Hematopoietic multipotent progenitor cell treated with erythropoietin and hydrocortisone succinate and interleukin-3 and kit ligand, for 15 days (in vitro differentiated cells): ENCODE measurements at regions not wholly inside any gene's neighbourhood (a gene's known extent, or its start where the extent isn't known, plus 50 kb on each side); places are given as distances from the start of the nearest gene placed in this dataset.
"Not testable (repeated sequence)": the region's sequence is repeated elsewhere in the genome, so short reads cannot be mapped to it uniquely, and the experiment has no call there.

ENCODE experiments used
- DNase-seq: peaks from one replicate; pipeline ENCODE4 v3.0.0-alpha.2; 2015; ENCODE audit warnings: low spot score

- no peak for DNase-seq
Observed at GRCh38 chr12:91667694-91668093, 478.0 kb downstream of the BTG1 start.

DNA sequence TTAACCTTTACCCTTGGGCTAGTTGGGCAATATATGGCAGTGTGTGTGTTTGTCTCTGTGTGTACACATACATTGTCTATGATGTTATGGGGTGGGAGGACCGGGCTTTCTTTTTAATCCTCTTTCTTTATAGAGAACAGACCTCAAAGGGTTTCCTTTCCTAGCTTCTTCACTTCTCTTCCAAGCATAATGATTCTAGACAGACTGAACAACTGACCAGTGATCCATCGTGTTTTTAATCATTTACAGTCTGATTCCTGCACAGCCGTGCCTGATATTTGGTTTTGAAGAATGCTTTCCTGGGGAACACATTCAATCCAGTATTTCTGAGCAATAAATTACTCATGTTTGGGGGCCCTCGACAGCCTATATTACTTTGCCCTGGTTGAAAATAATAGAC is 481.1 kb upstream of the DCN start:
- DNase-seq = no peak

DNA sequence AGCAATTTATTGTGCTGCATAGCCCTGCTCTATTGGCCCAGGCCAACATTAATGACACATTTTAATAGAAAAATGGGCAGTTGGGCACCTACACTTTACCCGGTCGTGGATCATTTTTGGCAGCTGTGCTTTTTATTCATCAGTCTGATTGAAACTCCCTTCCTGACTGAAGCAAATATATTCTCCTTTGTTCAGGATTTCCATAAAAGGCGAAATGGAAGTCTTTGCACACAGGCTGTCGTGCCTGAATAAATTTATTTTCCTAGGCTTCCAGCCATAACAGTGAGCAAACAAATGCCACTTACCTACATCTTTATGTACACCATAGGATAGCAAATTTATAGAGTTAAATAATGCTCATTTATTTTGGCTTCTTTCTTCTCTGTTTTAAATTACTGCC is 480.7 kb upstream of the DCN start:
- DNase-seq = no peak

DNA sequence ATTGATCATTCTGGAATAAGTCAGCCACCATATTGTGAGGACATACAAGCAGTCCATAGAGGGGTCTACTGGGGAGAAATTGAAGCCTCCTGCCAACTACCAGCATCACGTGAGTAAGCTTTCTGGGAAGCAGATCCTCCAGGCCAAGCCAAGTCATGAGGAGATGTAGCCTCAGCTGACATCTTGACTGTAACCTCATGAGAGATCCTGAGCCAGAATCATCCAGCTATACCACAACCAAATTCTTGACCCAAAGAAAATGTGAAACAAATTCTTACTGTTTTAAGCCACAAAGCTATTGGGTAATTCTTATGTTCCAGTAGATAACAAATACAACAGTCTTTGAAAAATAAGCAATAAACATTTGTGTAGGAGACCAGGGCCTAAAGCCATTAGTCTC is 479.4 kb upstream of the DCN start:
- no peak for DNase-seq

DNA sequence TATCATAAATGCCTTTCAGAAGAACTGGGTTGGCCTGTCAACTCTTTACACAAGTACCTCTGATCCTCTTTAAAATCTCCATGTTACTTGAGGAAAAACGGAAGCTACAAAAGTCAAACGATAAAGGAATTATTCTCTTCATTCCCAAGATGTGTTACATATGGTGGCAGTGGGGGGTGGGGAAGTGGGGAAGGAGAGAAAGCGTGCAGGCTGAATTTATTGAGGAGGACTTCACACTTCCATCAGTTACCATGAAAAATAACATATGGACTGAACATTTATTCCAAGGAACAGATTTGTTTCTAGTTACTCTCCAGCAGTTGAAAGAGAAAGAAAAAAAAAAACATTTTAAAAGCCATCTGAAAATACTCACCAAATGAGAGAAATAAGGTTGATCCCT is 474.4 kb upstream of the DCN start:
- DNase-seq = no peak

GRCh38 chr12:91655966-91656365 is 473.3 kb upstream of the DCN start:
- DNase-seq = no peak

DNA sequence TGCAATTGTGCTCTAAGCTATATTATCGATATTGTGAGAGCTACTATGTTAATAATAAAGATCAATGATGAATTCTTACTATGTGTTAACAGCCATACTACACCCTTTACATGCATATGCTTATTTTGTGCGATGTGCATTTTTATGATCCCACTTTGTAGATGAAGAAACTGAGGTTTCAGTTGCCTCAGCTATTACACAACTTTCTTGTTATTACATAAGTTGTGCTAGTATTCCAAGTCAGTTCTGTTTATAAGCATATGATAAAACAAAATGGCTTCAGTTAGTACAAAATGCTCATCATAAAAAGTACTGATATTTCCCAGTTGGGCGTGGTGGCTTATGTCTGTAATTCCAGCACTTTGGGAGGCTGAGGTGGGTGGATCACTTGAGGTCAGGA is 471.5 kb upstream of the DCN start:
- no peak for DNase-seq

GRCh38 chr12:91651728-91652127 is 469.1 kb upstream of the DCN start:
- no peak for DNase-seq

DNA sequence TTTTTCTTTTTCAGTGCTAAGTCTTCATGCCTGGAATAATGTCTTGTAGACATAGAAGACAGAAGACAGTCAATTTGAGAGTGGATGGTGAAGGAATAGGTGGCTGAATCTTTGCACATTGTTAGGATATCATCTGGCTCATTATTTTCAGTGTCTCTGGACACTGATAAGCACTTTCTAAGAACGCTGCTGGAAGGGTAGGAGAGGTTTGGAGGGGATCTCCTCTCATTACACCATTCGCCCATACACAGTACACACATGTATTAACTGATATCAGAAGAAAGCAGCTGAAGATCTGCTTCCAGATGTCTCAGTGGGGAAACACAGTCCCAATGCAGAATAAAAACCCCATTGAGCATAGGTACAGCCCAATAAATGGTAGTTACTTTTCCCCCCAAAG is 461.1 kb upstream of the DCN start:
- DNase-seq = no peak

GRCh38 chr12:91640021-91640420 is 457.4 kb upstream of the DCN start:
- DNase-seq = no peak

DNA sequence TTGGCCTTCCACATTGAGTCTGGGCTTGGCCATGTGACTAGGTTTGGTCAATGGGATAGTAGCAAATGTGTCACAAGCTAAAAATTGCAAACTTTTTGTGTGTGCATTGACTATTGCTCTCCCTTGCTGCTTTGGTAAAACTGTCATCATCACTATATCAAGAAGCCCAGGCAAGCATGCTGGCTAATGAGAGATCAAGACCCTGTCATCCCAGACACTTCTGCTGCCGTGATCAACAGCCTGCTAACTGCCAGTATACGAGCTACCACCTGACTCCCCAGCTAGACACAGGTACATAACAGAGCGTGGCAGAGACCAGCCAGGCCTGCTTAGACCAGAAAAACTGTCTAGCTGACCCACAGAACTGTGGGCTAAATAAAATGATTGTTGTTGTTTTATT is 456.7 kb upstream of the DCN start:
- DNase-seq = no peak

- DNase-seq = no peak
Observed at GRCh38 chr12:91637789-91638624, 455.4 kb upstream of the DCN start.

DNA sequence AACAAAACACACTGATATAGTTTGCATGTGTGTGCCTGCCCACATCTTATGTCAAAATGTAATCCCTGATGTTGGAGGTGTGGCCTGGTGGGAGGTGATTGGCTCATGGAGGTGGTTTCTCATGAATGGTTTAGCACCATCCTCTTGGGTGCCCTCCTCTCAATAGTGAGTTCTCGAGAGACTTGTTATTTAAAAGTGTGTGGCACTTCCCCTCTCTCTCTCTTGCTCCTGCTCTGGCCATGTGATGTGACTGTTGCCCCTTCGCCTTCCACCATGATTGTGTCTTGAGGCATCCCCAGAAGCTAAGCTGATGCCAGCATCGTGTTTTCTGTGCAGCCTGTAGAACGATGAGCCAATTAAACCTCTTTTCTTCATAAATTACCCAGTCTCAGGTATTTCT is 454.1 kb upstream of the DCN start:
- DNase-seq = no peak

- DNase-seq = not testable (repeated sequence)
Observed at GRCh38 chr12:91634386-91634713, 451.7 kb upstream of the DCN start.

- DNase-seq = no peak
Observed at GRCh38 chr12:91633734-91634357, 451.2 kb upstream of the DCN start.

DNA sequence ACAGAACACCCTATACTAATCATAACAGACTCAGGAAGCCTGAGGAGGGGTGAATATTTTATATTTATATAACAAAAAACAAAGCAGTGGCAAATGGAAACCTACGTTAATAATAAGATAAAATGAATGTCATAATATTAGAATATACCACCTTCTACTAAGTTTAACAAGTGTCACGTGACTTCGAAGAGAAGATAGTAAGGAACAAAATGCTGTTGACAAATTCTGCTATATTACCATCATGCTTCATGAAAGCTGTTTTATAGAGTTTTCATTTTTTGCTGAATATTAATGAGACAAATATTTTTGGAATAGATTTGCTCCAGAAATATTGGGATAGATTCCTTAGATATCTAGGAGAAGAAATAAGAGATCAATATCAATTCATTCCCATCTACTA is 450.6 kb upstream of the DCN start:
- no peak for DNase-seq

DNA sequence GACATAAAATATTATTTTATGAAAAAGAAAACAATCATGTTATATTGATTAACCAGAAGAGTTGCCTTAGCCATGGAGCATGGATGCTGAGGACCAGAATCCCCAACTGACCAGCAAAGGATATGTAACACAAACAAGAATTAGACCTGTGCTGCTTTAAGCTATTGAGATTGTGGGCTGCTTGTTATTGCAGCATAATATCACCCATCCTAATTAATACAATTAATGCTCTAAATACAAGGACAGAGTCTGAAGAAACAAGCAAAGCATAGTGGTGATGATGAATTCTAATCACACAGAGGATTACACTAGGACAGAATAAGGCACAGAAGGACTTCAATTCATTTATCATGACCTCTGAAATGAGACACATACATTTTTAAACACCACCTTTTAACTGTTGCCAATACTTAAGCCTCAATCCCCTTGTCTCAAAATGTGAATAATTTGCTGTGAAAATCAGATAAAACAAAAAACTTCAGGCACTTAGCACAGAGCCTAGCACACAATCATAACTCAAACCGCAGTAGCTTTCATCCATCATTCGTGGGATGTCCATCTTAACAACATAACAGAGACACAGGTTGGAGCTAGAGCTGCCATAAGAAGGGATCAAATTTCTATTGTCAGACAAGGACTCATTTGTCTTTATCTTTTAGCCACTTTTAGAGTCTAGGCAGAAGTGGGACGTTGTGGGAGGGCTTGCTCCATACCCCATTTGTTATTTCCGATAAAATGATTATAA is 449.6 kb upstream of the DCN start:
- DNase-seq = no peak

GRCh38 chr12:91630596-91631293 is 448.1 kb upstream of the DCN start:
- DNase-seq = no peak

DNA sequence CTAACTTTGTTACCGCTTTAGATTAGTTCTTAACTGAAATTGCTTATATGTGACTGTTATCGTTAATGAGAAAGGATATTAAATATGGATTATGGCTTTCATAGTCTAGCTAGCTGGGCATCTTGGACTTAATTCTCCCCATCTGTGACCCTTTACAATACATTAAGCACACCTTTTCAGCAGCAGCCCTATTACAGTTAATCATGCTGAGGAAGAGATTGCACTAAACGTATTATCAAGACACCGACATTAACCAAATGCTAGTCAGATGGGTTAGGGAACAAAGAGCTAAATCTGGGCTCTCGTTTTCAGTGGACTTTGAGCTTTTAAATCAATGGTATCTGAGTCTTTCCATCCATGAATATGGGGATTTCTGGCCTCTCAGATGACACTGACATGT is 447.5 kb upstream of the DCN start:
- no peak for DNase-seq

GRCh38 chr12:91629440-91629839 is 446.8 kb upstream of the DCN start:
- no peak for DNase-seq

GRCh38 chr12:91628656-91629055 is 446.0 kb upstream of the DCN start:
- no peak for DNase-seq

- DNase-seq = no peak
Observed at GRCh38 chr12:91627225-91627624, 444.6 kb upstream of the DCN start.

- DNase-seq = no peak
Observed at GRCh38 chr12:91622981-91623380, 440.4 kb upstream of the DCN start.
